Left cardiac atrium (tissue), 4 donors: ENCODE measurements at regions not wholly inside any gene's neighbourhood (a gene's known extent, or its start where the extent isn't known, plus 50 kb on each side); places are given as distances from the start of the nearest gene placed in this dataset.

ENCODE experiments used
- ATAC-seq, 2 donors: fragments of 200-7000 bp; cut with Tn5 transposase; one replicate each; pipeline ENCODE4 v1.9.1; 2020; ENCODE audit warnings: mild to moderate bottlenecking in 2 of 2, moderate library complexity in 2 of 2
- DNase-seq: peaks from one replicate; pipeline ENCODE4 v3.0.0-alpha.2; 2020
- intact Hi-C, 2 donors: fragments of 100-400 bp; cut with DNase I; formaldehyde crosslinking; loops; one replicate each; pipeline versions ENCODE4 v1.14.1 to v1.15.1; 2022 to 2023
- donor health status: DM: no; HTN: yes; CAD: no.
- donor health status: DM: no; HTN: yes; CAD: no; lungs with severe emphysema.
- donor health status: DM: yes; HTN: yes; CAD: no.
- donor health status: Dilated cardiomyopathy.

GRCh38 chr20:16930656-16931055 is 182.5 kb downstream of the OTOR start:
- no peak for DNase-seq
- intact Hi-C loops: no loop called here
- no peak for ATAC-seq

GRCh38 chr20:16939051-16939450 is 190.9 kb downstream of the OTOR start:
- intact Hi-C loops: no loop called here
- no peak for ATAC-seq
- no peak for DNase-seq

DNA sequence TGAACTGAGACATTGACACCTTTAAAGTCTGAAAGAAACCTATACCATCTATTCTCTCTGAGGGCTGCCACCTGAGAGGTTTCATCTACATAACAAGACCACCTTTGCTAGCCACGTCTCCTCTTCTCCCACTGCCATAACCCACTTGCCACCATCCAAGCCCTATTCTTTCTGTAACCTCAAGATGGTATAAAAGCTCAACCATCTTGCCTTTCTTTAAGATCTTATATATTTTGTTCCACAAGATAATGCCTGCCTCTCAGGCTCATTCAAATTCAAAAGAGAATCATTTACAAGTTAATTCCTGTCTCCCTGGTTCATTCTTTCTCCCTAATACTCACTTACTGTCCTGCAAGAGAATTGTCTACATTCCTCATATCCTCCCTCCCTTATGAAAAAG is 192.5 kb downstream of the OTOR start:
- no peak for DNase-seq
- intact Hi-C loops: no loop called here
- ATAC-seq: no peak

- intact Hi-C loops: no loop called here
- ATAC-seq (no peak), DNase-seq (no peak)
Observed at GRCh38 chr20:16942051-16942450, 193.9 kb downstream of the OTOR start.

DNA sequence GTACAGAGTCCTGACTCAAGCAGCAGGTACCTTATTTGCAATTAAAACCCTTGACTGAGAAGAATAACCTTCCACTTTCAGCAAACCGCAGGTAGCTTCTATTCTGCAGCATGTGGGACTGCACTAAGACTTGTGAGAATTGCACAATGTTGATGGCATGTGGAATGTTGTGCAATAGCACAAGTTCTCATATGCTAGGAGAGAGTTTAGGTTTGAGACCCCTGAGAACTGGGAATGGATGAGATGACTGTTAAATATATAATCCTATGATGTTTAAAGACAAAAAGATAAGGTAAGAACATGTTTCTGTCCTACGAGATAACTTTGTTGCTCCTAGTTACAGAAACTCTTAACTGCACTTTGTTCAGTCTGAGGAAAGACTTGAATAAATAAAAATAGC is 194.6 kb downstream of the OTOR start:
- no peak for ATAC-seq
- DNase-seq: no peak
- intact Hi-C loops: no loop called here

- no peak for ATAC-seq
- no peak for DNase-seq
- intact Hi-C loops: no loop called here
Observed at GRCh38 chr20:16944745-16945144, 196.6 kb downstream of the OTOR start.

DNA sequence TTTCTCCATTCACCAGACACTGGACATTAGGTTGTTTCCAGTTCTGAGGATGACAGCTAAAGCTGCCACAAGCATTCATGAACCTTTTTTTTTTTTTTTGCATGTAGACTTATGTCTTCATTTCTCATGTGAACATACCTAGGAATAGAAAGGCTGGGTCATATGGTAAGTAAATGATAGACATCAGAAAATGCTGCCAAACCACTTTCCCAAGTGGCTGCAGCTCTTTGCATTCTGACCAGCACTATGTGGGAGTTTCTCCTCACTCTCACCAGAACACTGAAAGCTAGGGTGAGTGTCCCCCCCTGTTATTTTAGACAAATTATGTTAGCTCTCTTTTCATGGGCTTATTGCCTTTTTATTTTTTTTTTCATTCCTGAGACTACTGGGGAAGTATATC is 197.5 kb downstream of the OTOR start:
- intact Hi-C loops: no loop called here
- DNase-seq (no peak), ATAC-seq (no peak)

- ATAC-seq (no peak), DNase-seq (no peak)
- intact Hi-C loops: no loop called here
Observed at GRCh38 chr20:16946097-16946496, 197.9 kb downstream of the OTOR start.

GRCh38 chr20:16947479-16947878 is 199.3 kb downstream of the OTOR start:
- no peak for DNase-seq
- intact Hi-C loops: no loop called here
- ATAC-seq: peak in 1 of 2 donors; percentile 43

DNA sequence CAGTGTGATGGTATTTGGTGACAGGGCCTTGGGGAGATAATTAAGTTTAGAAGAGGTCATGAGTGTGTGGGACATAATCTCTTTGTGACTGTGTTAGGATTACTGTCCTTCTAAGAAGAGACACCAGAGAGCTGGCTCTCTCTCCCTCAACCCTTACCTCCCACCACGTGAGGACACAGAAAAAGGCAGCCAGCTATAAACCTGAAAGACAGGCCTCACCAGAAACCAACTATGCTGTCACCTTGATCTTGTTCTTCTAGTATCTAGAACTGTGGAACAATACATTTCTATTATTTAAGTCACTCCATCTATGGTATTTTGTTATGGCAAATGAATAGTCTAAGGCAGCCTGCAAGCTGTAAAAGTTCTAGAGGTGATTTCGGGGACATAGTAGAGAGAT is 203.7 kb downstream of the OTOR start:
- intact Hi-C loops: no loop called here
- ATAC-seq (no peak), DNase-seq (no peak)

- no peak for DNase-seq
- no peak for ATAC-seq
- intact Hi-C loops: no loop called here
Observed at GRCh38 chr20:16952965-16953364, 204.8 kb downstream of the OTOR start.

- DNase-seq (no peak), ATAC-seq (no peak)
- intact Hi-C loops: no loop called here
Observed at GRCh38 chr20:16953858-16954257, 205.7 kb downstream of the OTOR start.

- ATAC-seq (no peak), DNase-seq (no peak)
- intact Hi-C loops: no loop called here
Observed at GRCh38 chr20:16955462-16955861, 207.3 kb downstream of the OTOR start.

GRCh38 chr20:16955971-16956370 is 207.8 kb downstream of the OTOR start:
- ATAC-seq (no peak), DNase-seq (no peak)
- intact Hi-C loops: no loop called here

DNA sequence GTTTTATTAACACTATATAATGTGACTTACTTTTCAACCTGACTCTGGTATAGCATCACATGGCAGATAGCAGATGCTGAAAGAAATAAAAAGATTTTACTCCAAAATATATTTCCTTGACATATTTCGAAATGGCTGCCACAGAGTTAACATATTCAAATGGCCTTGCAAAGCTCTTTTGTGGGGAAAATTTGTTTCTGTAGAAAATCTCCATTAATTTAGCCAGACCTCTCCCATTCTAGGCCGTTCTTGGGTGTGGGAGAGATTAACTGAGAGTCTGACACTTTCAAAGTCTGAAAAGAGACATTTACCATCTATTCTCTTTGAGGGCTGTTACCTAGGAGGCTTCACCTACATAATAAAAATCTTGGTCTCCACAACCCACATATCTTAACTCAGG is 217.2 kb downstream of the OTOR start:
- ATAC-seq: no peak
- intact Hi-C loops: no loop called here
- no peak for DNase-seq

DNA sequence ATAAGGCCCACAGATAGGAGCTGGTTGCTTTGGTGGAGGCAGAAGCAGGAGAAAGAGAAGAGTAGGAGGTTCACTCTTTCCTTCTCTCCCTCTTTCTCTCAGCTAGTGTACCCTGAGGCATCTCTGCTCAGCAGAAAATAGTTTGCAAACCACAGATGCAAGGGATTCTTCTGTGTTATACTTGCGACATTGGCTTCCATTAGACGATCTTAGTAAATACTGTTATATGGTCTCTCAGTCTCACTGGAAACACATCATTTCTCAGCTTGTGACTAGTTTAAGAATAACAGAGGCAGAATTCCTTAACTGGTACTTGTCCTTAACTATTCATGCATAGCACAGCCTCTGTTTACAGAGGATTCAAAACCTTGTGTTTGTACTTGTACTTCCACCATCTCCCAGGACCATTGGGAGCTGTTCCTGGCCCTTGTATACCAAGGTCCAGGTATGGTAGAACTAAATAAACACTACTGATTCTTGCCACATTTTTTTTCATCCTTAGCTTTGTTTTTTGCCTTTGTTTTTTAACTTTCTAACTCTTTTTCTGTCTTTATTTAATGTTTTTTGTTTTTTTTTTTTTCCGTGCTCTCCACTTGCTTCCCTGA is 218.2 kb downstream of the OTOR start:
- intact Hi-C loops: no loop called here

DNA sequence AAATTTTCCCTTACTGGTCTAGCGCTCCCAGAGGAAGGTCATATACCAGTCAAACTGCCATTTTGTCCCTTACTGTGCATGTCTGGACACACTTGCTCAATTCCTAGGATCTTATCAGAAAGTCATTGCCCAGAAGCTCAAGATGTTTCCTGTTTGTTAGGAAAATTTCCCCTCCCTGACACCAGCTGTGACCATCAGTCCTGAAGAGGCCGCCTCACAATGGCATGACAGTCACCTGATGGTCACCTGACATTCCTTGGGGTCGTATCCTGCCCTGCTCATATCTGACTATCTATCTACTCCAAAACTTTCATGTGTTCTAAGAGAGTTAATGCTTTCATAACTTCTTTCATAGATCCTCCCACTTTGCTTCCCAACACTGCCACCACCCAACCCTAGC is 219.9 kb downstream of the OTOR start:
- no peak for DNase-seq
- no peak for ATAC-seq
- intact Hi-C loops: no loop called here

More for the DNA sequence above, 218.2 kb downstream of the OTOR start:
- no peak for ATAC-seq
- DNase-seq: no peak

GRCh38 chr20:16970776-16971175 is 222.6 kb downstream of the OTOR start:
- intact Hi-C loops: no loop called here
- no peak for ATAC-seq
- DNase-seq: no peak

- intact Hi-C loops: no loop called here
- no peak for ATAC-seq
- no peak for DNase-seq
Observed at GRCh38 chr20:16974080-16974854, 226.1 kb downstream of the OTOR start.

DNA sequence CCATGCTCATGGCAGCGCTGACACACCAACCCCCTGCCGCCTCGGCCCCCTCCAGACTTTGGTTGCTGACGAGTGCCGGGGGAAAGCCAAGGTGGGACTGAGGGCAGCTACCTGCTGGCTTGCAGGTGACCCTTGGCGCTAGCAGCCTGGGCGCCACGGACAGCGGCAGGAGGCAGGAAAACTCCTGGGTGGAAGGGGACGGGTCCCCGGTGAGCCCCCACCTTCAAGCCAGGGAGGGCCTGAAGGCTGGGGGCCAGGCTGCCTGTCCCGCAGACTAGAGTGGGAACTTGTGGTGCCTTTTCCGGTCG is 226.7 kb downstream of the OTOR start:
- DNase-seq (no peak), ATAC-seq (no peak)
- intact Hi-C loops: no loop called here

GRCh38 chr20:16975682-16976081 is 227.5 kb downstream of the OTOR start:
- intact Hi-C loops: no loop called here
- no peak for DNase-seq

More at GRCh38 chr20:16975682-16976081, 227.5 kb downstream of the OTOR start:
- no peak for ATAC-seq
